WTC11 (cell line): ENCODE measurements at regions not wholly inside any gene's neighbourhood (a gene's known extent, or its start where the extent isn't known, plus 50 kb on each side); places are given as distances from the start of the nearest gene placed in this dataset.

ENCODE experiments used
- ATAC-seq: fragments of 200-7000 bp; cut with Tn5 transposase; 2 replicates; pipeline ENCODE4 v1.10.0; 2021; ENCODE audit warnings: mild to moderate bottlenecking, moderate library complexity
- CTCF ChIA-PET: fragments of 300-600 bp; sonication (Branson Sonifier 250); formaldehyde crosslinking; loops from one replicate; lab custom pipeline; 2021; ENCODE audit warnings: antibody characterized with exemption; lab: Charles Lee
- POLR2A ChIA-PET: fragments of 350-600 bp; sonication (Branson Sonifier 250); formaldehyde crosslinking; loops from one replicate; lab custom pipeline; 2021; ENCODE audit warnings: antibody characterized with exemption; lab: Charles Lee
- DNase-seq: peaks from one replicate; pipeline ENCODE4 v3.0.0; 2021; ENCODE audit warnings: low spot score
- H3K27ac Mint-ChIP-seq: 2 replicates; pipeline ENCODE4 v1.8.0; 2021; ENCODE audit warnings: mixed read lengths
- H3K27me3 Mint-ChIP-seq: 2 replicates; pipeline ENCODE4 v1.8.0; 2021; ENCODE audit warnings: low read depth, mild to moderate bottlenecking, moderate library complexity, mixed read lengths
- H3K36me3 Mint-ChIP-seq: 2 replicates; pipeline ENCODE4 v1.8.0; 2021; ENCODE audit warnings: mixed read lengths
- H3K4me1 Mint-ChIP-seq: 2 replicates; pipeline ENCODE4 v1.8.0; 2022; ENCODE audit warnings: mixed read lengths
- H3K4me3 Mint-ChIP-seq: 2 replicates; pipeline ENCODE4 v1.8.0; 2021; ENCODE audit warnings: mild to moderate bottlenecking, moderate library complexity, mixed read lengths
- H3K9me3 Mint-ChIP-seq: 2 replicates; pipeline ENCODE4 v1.8.0; 2021; ENCODE audit warnings: mixed read lengths
- ESRRA ChIP-seq: sonication (generic); formaldehyde crosslinking; IDR thresholded peaks from 2 replicates; pipeline ENCODE4 v1.8.1; 2022; ENCODE audit warnings: mild to moderate bottlenecking, missing genetic modification reagents, borderline replicate concordance
- ETV6 ChIP-seq: sonication (generic); formaldehyde crosslinking; IDR thresholded peaks from 2 replicates; pipeline ENCODE4 v1.8.1; 2022; ENCODE audit warnings: mild to moderate bottlenecking, missing genetic modification reagents
- GRHL2 ChIP-seq: fragments of 250-450 bp; sonication (Bioruptor Pico); IDR thresholded peaks from 2 replicates; pipeline ENCODE4 v1.8.0; 2022; ENCODE audit warnings: mild to moderate bottlenecking, moderate library complexity; ENCODE audit not compliant: insufficient replicate concordance, severe bottlenecking
- GTF2I ChIP-seq: fragments of 250-450 bp; sonication (Bioruptor Pico); conservative IDR thresholded peaks from 2 replicates; pipeline ENCODE4 v1.4.0; 2021; ENCODE audit warnings: mild to moderate bottlenecking
- IRF2 ChIP-seq: sonication (generic); formaldehyde crosslinking; IDR thresholded peaks from 2 replicates; pipeline ENCODE4 v1.8.0; 2022; ENCODE audit warnings: low read depth, missing genetic modification reagents, borderline replicate concordance
- MYBL2 ChIP-seq: sonication (generic); formaldehyde crosslinking; IDR thresholded peaks from 2 replicates; pipeline ENCODE4 v1.8.1; 2023; ENCODE audit warnings: mild to moderate bottlenecking, moderate library complexity, missing genetic modification reagents
- RORB ChIP-seq: fragments of 250-450 bp; sonication (Bioruptor Pico); IDR thresholded peaks from 2 replicates; pipeline ENCODE4 v1.9.0; 2021; ENCODE audit warnings: mild to moderate bottlenecking
- SOX15 ChIP-seq: fragments of 250-450 bp; sonication (Bioruptor Pico); IDR thresholded peaks from 2 replicates; pipeline ENCODE4 v1.9.0; 2021; ENCODE audit warnings: mild to moderate bottlenecking
- ZNF121 ChIP-seq: sonication (generic); formaldehyde crosslinking; IDR thresholded peaks from 2 replicates; pipeline ENCODE4 v1.8.0; 2023; ENCODE audit warnings: missing genetic modification reagents
- ZNF423 ChIP-seq: fragments of 250-450 bp; sonication (Bioruptor Pico); IDR thresholded peaks from 2 replicates; pipeline ENCODE4 v2.1.2; 2022; ENCODE audit warnings: mild to moderate bottlenecking, moderate library complexity
- TF ChIP-seq, protein P1 (sequence below): sonication (generic); formaldehyde crosslinking; IDR thresholded peaks from 2 replicates; pipeline ENCODE4 v1.8.1; 2023; ENCODE audit warnings: mild to moderate bottlenecking, moderate library complexity, missing genetic modification reagents
- TF ChIP-seq, protein P2 (sequence below): sonication (generic); formaldehyde crosslinking; IDR thresholded peaks from 2 replicates; pipeline ENCODE4 v1.8.1; 2022; ENCODE audit warnings: mild to moderate bottlenecking, missing genetic modification reagents, moderate library complexity, borderline replicate concordance
- TF ChIP-seq, protein P3 (sequence below): sonication (generic); formaldehyde crosslinking; conservative IDR thresholded peaks from 2 replicates; pipeline ENCODE4 v1.8.1; 2023; ENCODE audit warnings: mild to moderate bottlenecking, low read depth, missing genetic modification reagents, moderate library complexity
- TF ChIP-seq, protein P4 (sequence below): sonication (generic); formaldehyde crosslinking; IDR thresholded peaks from 2 replicates; pipeline ENCODE4 v1.8.0; 2022; ENCODE audit warnings: mild to moderate bottlenecking, missing genetic modification reagents
- TF ChIP-seq, protein P5 (sequence below): sonication (generic); formaldehyde crosslinking; IDR thresholded peaks from 2 replicates; pipeline ENCODE4 v1.8.0; 2022; ENCODE audit warnings: mild to moderate bottlenecking, missing genetic modification reagents
- TF ChIP-seq, protein P6 (sequence below): sonication (generic); formaldehyde crosslinking; IDR thresholded peaks from 2 replicates; pipeline ENCODE4 v1.8.0; 2022; ENCODE audit warnings: mild to moderate bottlenecking, missing genetic modification reagents
- TF ChIP-seq, protein P7 (sequence below): sonication (generic); formaldehyde crosslinking; IDR thresholded peaks from 2 replicates; pipeline ENCODE4 v1.8.1; 2023; ENCODE audit warnings: mild to moderate bottlenecking, missing genetic modification reagents, borderline replicate concordance

DNA sequence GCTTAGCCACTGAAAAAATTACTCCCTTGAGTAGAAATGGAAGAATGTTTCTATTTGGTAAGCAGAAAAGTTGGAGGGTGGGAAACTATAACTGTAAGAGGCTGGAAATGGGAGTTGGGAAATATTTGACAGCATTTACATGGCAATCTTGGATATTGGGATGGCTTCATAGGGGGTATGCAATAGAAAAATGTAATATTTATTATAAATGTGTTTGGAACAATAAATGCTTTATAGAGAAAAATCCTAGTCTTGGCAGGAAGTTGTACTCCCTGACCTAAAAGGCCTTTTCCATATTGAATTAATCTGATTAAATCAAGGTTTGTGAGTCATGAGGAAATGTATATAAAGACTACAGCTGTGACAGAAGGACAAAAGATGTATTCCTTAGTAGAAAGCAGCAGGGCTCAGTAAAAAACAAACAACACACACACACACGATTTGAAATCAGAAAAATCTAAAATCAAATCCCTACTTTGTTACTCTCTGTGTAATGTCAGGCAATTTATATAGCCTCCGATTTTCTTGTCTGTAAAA, 272.3 kb downstream of the CD109 start (continued):
- TF ChIP-seq, protein P1, sequence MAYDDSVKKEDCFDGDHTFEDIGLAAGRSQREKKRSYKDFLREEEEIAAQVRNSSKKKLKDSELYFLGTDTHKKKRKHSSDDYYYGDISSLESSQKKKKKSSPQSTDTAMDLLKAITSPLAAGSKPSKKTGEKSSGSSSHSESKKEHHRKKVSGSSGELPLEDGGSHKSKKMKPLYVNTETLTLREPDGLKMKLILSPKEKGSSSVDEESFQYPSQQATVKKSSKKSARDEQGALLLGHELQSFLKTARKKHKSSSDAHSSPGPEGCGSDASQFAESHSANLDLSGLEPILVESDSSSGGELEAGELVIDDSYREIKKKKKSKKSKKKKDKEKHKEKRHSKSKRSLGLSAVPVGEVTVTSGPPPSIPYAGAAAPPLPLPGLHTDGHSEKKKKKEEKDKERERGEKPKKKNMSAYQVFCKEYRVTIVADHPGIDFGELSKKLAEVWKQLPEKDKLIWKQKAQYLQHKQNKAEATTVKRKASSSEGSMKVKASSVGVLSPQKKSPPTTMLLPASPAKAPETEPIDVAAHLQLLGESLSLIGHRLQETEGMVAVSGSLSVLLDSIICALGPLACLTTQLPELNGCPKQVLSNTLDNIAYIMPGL = no peak
- TF ChIP-seq, protein P2, sequence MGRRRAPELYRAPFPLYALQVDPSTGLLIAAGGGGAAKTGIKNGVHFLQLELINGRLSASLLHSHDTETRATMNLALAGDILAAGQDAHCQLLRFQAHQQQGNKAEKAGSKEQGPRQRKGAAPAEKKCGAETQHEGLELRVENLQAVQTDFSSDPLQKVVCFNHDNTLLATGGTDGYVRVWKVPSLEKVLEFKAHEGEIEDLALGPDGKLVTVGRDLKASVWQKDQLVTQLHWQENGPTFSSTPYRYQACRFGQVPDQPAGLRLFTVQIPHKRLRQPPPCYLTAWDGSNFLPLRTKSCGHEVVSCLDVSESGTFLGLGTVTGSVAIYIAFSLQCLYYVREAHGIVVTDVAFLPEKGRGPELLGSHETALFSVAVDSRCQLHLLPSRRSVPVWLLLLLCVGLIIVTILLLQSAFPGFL (CRISPR knock-in tag) = no peak
- TF ChIP-seq RORB (CRISPR knock-in tag) = no peak
- no peak for TF ChIP-seq SOX15 (CRISPR knock-in tag)
- TF ChIP-seq, protein P3, sequence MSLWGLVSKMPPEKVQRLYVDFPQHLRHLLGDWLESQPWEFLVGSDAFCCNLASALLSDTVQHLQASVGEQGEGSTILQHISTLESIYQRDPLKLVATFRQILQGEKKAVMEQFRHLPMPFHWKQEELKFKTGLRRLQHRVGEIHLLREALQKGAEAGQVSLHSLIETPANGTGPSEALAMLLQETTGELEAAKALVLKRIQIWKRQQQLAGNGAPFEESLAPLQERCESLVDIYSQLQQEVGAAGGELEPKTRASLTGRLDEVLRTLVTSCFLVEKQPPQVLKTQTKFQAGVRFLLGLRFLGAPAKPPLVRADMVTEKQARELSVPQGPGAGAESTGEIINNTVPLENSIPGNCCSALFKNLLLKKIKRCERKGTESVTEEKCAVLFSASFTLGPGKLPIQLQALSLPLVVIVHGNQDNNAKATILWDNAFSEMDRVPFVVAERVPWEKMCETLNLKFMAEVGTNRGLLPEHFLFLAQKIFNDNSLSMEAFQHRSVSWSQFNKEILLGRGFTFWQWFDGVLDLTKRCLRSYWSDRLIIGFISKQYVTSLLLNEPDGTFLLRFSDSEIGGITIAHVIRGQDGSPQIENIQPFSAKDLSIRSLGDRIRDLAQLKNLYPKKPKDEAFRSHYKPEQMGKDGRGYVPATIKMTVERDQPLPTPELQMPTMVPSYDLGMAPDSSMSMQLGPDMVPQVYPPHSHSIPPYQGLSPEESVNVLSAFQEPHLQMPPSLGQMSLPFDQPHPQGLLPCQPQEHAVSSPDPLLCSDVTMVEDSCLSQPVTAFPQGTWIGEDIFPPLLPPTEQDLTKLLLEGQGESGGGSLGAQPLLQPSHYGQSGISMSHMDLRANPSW = no peak
- TF ChIP-seq ETV6 (CRISPR knock-in tag) = no peak
- TF ChIP-seq ESRRA (CRISPR knock-in tag) = no peak
- TF ChIP-seq, protein P4, sequence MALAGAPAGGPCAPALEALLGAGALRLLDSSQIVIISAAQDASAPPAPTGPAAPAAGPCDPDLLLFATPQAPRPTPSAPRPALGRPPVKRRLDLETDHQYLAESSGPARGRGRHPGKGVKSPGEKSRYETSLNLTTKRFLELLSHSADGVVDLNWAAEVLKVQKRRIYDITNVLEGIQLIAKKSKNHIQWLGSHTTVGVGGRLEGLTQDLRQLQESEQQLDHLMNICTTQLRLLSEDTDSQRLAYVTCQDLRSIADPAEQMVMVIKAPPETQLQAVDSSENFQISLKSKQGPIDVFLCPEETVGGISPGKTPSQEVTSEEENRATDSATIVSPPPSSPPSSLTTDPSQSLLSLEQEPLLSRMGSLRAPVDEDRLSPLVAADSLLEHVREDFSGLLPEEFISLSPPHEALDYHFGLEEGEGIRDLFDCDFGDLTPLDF (CRISPR knock-in tag) = no peak
- no peak for TF ChIP-seq GTF2I
- TF ChIP-seq, all 79 proteins: peak for 0

DNA sequence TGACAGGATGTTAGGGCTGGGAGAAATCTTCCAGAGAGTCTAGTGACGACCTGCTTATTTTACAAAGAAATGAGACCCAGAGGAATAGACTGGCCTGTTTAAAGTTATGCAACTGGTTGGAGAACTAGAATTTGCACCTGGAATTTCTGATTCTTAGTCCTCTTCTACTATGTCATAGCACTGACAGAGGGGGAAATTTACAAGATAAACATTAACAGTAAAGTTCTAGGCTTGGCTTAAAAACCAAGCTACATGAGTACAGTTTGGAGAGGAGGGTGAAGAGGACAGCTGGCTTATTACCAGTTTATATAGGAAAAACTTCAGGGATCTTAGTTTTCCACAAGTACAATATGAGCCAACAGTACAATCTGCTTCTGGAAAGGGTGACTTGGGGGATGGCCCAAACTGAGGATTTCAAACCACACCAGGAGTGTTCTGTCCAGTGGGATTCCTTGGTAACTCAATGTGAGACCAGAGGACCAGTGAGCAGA, 269.6 kb downstream of the CD109 start:
- no peak for DNase-seq
- Mint-ChIP-seq H3K27ac (no peak overlapping the region), H3K9me3 (peaks cover 11% of the 10 kb centered on the region; the same call in 1 of the 2 replicates), H3K4me1 (peaks cover 24% of the 10 kb centered on the region), H3K4me3 (no peak overlapping the region), H3K36me3 (no peaks in the 10 kb centered on the region), H3K27me3 (no peaks in the 10 kb centered on the region; the same call in 1 of the 2 replicates)
- no peak for ATAC-seq
- CTCF ChIA-PET = no interaction called here
- POLR2A ChIA-PET = no interaction called here
- no peak for TF ChIP-seq GRHL2 (CRISPR knock-in tag)
- TF ChIP-seq, protein P5, sequence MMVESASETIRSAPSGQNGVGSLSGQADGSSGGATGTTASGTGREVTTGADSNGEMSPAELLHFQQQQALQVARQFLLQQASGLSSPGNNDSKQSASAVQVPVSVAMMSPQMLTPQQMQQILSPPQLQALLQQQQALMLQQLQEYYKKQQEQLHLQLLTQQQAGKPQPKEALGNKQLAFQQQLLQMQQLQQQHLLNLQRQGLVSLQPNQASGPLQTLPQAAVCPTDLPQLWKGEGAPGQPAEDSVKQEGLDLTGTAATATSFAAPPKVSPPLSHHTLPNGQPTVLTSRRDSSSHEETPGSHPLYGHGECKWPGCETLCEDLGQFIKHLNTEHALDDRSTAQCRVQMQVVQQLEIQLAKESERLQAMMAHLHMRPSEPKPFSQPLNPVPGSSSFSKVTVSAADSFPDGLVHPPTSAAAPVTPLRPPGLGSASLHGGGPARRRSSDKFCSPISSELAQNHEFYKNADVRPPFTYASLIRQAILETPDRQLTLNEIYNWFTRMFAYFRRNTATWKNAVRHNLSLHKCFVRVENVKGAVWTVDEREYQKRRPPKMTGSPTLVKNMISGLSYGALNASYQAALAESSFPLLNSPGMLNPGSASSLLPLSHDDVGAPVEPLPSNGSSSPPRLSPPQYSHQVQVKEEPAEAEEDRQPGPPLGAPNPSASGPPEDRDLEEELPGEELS (CRISPR knock-in tag) = no peak

DNA sequence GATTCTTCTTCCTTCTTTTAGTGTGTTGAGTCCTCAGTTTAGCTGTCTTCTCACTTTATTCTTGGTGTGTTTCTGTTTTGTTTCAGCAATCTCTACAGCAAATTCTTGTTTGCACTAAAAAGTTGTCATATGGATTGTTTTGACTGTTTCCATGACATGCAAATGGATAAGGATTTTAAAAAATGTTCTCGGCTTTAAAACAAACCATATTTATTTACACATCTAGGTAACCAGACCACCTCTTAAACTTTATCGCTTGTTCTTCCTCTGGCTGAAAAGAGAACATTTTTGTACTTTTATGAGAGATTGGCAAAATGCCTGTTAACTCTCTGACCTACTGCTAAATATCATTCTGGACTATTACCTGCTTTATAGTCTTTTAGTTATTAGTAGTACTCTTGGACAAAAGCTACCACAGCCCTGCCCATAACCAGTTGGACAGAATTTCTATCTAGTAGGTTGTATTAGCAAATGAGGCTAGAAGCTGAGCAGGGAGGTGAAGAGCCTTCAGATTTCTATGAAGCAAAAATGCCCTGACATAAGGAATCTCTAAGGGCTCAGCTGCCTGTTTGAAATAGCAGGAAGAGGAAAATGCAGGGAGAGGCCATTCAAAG, 268.3 kb downstream of the CD109 start:
- H3K4me1 Mint-ChIP-seq = peaks cover 13% of the 10 kb centered on the region
- H3K27ac Mint-ChIP-seq = no peak overlapping the region
- no peaks in the 10 kb centered on the region; the same call in 1 of the 2 replicates for H3K27me3 Mint-ChIP-seq
- no peak overlapping the region for H3K4me3 Mint-ChIP-seq
- ATAC-seq (no peak), DNase-seq (no peak)
- H3K36me3 Mint-ChIP-seq = no peaks in the 10 kb centered on the region
- ChIA-PET POLR2A (no interaction called here), CTCF (interaction anchor here (1.1 kb wide), 1 partner anchor 1245 kb away, joined by 4 read pairs; no protein-coding TSS in a partner anchor)
- H3K9me3 Mint-ChIP-seq = peaks cover 11% of the 10 kb centered on the region; the same call in 1 of the 2 replicates
- TF ChIP-seq, protein P6, sequence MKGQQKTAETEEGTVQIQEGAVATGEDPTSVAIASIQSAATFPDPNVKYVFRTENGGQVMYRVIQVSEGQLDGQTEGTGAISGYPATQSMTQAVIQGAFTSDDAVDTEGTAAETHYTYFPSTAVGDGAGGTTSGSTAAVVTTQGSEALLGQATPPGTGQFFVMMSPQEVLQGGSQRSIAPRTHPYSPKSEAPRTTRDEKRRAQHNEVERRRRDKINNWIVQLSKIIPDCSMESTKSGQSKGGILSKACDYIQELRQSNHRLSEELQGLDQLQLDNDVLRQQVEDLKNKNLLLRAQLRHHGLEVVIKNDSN = no peak
- TF ChIP-seq ZNF423 (CRISPR knock-in tag) = no peak
- no peak for TF ChIP-seq IRF2 (CRISPR knock-in tag)
- TF ChIP-seq ZNF121 (CRISPR knock-in tag) = no peak
- TF ChIP-seq, protein P7, sequence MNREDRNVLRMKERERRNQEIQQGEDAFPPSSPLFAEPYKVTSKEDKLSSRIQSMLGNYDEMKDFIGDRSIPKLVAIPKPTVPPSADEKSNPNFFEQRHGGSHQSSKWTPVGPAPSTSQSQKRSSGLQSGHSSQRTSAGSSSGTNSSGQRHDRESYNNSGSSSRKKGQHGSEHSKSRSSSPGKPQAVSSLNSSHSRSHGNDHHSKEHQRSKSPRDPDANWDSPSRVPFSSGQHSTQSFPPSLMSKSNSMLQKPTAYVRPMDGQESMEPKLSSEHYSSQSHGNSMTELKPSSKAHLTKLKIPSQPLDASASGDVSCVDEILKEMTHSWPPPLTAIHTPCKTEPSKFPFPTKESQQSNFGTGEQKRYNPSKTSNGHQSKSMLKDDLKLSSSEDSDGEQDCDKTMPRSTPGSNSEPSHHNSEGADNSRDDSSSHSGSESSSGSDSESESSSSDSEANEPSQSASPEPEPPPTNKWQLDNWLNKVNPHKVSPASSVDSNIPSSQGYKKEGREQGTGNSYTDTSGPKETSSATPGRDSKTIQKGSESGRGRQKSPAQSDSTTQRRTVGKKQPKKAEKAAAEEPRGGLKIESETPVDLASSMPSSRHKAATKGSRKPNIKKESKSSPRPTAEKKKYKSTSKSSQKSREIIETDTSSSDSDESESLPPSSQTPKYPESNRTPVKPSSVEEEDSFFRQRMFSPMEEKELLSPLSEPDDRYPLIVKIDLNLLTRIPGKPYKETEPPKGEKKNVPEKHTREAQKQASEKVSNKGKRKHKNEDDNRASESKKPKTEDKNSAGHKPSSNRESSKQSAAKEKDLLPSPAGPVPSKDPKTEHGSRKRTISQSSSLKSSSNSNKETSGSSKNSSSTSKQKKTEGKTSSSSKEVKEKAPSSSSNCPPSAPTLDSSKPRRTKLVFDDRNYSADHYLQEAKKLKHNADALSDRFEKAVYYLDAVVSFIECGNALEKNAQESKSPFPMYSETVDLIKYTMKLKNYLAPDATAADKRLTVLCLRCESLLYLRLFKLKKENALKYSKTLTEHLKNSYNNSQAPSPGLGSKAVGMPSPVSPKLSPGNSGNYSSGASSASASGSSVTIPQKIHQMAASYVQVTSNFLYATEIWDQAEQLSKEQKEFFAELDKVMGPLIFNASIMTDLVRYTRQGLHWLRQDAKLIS = no peak
- TF ChIP-seq MYBL2 = no peak
